ENCODE measurements at regions not wholly inside any gene's neighbourhood (a gene's known extent, or its start where the extent isn't known, plus 50 kb on each side); places are given as distances from the start of the nearest gene placed in this dataset.

DNA sequence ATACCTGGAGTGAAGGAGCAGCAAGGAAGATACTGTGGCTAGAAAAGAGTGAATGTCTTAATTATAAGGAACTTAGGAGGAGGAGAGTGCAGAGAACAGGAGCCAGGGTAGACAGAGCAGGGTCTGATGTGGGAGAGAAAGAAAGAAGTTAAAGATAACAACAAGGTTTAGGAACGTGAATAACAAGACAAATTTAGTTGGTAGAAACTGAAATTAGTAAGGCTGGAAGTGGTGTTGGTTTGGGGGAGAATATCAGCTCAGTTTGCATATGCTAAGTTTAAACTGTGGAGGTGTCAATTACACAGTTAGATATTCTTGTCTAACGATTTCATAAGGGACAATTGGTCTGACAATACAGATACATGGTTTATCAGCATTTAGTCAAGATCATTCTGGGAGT lies 1123.7 kb upstream of the PABPC4L start:
- TF ChIP-seq, protein P1, sequence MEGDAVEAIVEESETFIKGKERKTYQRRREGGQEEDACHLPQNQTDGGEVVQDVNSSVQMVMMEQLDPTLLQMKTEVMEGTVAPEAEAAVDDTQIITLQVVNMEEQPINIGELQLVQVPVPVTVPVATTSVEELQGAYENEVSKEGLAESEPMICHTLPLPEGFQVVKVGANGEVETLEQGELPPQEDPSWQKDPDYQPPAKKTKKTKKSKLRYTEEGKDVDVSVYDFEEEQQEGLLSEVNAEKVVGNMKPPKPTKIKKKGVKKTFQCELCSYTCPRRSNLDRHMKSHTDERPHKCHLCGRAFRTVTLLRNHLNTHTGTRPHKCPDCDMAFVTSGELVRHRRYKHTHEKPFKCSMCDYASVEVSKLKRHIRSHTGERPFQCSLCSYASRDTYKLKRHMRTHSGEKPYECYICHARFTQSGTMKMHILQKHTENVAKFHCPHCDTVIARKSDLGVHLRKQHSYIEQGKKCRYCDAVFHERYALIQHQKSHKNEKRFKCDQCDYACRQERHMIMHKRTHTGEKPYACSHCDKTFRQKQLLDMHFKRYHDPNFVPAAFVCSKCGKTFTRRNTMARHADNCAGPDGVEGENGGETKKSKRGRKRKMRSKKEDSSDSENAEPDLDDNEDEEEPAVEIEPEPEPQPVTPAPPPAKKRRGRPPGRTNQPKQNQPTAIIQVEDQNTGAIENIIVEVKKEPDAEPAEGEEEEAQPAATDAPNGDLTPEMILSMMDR (IDR thresholded peaks at IDR 0.05) = no peak
- no peak for TF ChIP-seq POLR2A (IDR thresholded peaks at IDR 0.05)
